GM12872 (cell line): ENCODE measurements at regions not wholly inside any gene's neighbourhood (a gene's known extent, or its start where the extent isn't known, plus 50 kb on each side); places are given as distances from the start of the nearest gene placed in this dataset.

Experiments
- TF ChIP-seq, protein P1 (sequence below): IDR thresholded peaks from 3 replicates; pipeline ENCODE4 v1.5.1; 2011; ENCODE audit warnings: low read depth, mild to moderate bottlenecking, low read length, moderate library complexity; ENCODE audit not compliant: insufficient read depth

DNA sequence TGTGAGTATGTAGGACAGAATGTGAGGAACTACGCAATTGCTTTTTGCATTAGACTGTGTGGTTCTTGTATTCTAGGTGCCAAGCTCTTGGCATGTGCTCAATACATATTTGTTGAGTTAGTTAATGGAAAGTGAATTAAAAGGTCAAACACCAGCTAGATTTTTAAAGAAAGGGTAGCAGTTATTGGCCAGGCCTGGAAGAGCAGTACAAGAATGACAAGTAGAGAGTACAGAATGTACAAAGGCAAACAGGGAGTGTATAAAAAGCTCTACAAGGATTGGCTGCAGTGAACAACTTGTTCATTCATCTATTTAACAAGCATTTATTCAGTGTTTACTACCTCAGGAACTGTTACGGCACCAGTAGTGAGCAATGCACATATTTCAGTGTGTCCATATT is 854.0 kb upstream of the SEL1L start:
- TF ChIP-seq, protein P1, sequence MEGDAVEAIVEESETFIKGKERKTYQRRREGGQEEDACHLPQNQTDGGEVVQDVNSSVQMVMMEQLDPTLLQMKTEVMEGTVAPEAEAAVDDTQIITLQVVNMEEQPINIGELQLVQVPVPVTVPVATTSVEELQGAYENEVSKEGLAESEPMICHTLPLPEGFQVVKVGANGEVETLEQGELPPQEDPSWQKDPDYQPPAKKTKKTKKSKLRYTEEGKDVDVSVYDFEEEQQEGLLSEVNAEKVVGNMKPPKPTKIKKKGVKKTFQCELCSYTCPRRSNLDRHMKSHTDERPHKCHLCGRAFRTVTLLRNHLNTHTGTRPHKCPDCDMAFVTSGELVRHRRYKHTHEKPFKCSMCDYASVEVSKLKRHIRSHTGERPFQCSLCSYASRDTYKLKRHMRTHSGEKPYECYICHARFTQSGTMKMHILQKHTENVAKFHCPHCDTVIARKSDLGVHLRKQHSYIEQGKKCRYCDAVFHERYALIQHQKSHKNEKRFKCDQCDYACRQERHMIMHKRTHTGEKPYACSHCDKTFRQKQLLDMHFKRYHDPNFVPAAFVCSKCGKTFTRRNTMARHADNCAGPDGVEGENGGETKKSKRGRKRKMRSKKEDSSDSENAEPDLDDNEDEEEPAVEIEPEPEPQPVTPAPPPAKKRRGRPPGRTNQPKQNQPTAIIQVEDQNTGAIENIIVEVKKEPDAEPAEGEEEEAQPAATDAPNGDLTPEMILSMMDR, result no peak

GRCh38 chr14:82388488-82388887 is 854.8 kb upstream of the SEL1L start:
- TF ChIP-seq, protein P1, result no peak

DNA sequence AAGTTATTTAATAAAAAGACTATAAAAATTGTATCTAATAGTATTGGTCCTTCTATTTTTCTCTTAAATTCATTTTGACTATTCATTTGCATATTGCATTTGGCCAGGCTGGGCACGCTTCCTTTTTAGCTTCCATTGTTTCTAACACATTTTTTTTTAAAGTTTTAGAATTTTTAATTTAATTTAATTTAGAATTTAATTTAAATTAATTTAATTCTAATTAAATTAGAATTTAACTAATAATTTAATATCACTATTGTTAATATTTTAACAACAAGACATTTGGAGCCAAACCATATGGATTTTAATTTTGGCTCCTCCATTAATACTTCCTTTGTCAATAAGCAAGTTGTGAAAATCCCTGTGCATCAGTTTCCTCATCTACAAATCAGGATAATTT is 856.9 kb upstream of the SEL1L start:
- TF ChIP-seq, protein P1, result no peak

GRCh38 chr14:82394916-82395315 is 861.3 kb upstream of the SEL1L start:
- TF ChIP-seq, protein P1, result no peak

- TF ChIP-seq, protein P1, result no peak
Observed at GRCh38 chr14:82398256-82398655, 864.6 kb upstream of the SEL1L start.

DNA sequence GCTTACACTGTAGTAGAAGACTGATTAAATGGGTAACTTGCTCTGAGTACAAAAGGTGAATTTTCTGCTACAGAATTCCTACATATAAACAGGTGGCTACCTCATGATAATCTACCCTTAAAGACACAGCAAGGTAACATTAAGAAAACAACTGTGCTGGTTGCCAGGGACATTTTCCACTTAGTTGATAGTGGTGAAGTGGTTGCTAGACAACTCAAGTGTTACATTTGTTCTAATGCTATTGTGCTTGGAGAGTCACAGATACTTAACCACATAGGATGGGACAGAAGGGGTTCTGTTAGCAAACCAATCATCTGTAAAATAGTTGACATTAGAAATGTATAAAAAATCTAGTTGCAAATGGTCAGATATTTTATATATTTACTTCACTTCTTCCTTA is 870.3 kb upstream of the SEL1L start:
- TF ChIP-seq, protein P1, result no peak

GRCh38 chr14:82410064-82410463 is 876.4 kb upstream of the SEL1L start:
- TF ChIP-seq, protein P1, result no peak

DNA sequence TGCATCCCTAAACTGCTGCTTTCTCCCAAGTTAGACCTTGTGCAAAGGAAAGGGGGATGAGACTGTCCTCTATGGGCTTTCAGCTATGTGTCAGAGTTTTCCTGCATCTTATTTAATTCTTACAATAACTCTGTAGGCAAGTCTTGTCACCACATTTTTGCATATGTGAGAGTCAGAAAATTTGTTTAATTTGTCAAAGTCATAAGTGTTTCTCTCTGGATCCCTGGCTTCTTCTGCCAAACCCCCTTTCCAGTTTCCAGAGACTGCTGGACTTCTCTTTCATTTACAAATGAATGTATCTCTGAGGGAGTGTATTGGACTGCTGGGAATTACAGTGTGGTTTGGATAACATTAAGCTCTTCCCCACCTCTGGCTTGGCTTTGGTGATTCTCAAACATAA is 877.6 kb upstream of the SEL1L start:
- TF ChIP-seq, protein P1, result no peak
